HCT116 (cell line): ENCODE measurements at regions not wholly inside any gene's neighbourhood (a gene's known extent, or its start where the extent isn't known, plus 50 kb on each side); places are given as distances from the start of the nearest gene placed in this dataset.

Experiments used
- CTCF ChIP-seq, 3 experiments: fragments of 200-600 bp in 1 of 3; sonication (generic) in 1 of 3; IDR thresholded peaks in 2 of 3; conservative IDR thresholded peaks in 1 of 3; 2 replicates each; pipeline ENCODE4 v1.5.1; 2012 to 2017; ENCODE audit warnings: low read depth in 2 of 3, low read length in 2 of 3, antibody characterized with exemption in 1 of 3, borderline replicate concordance in 1 of 3, control low read depth in 1 of 3, mild to moderate bottlenecking in 1 of 3, mixed read lengths in 1 of 3, mixed run types in 1 of 3, moderate library complexity in 1 of 3; ENCODE audit not compliant: insufficient read depth in 1 of 3
- EZH2 ChIP-seq: fragments of 200-600 bp; sonication (generic); IDR thresholded peaks from 2 replicates; pipeline ENCODE4 v1.6.1; 2017; ENCODE audit warnings: antibody characterized with exemption, mixed run types
- EZH2phosphoT487 ChIP-seq: fragments of 200-600 bp; IDR thresholded peaks from 2 replicates; pipeline ENCODE4 v1.6.1; 2018; ENCODE audit warnings: antibody characterized with exemption, borderline replicate concordance
- FOSL1 ChIP-seq: IDR thresholded peaks from 2 replicates; pipeline ENCODE4 v1.6.1; 2012; ENCODE audit warnings: low read depth
- JUND ChIP-seq: IDR thresholded peaks from 2 replicates; pipeline ENCODE4 v1.6.1; 2012
- POLR2A ChIP-seq: IDR thresholded peaks from 2 replicates; pipeline ENCODE4 v1.7.0; 2011; ENCODE audit warnings: borderline replicate concordance; ENCODE audit not compliant: insufficient read depth, insufficient read length; ENCODE audit errors: extremely low read depth
- POLR2AphosphoS5 ChIP-seq: IDR thresholded peaks from 2 replicates; pipeline ENCODE4 v1.6.1; 2011; ENCODE audit warnings: mild to moderate bottlenecking, low read depth, low read length, moderate library complexity
- RAD21 ChIP-seq: IDR thresholded peaks from 2 replicates; pipeline ENCODE4 v1.6.1; 2012; ENCODE audit warnings: low read depth, mild to moderate bottlenecking
- SIN3A ChIP-seq: IDR thresholded peaks from 2 replicates; pipeline ENCODE4 v1.6.1; 2012; ENCODE audit warnings: low read depth
- SP1 ChIP-seq: IDR thresholded peaks from 2 replicates; pipeline ENCODE4 v1.6.1; 2012; ENCODE audit warnings: low read depth
- ZFX ChIP-seq: fragments of 450-650 bp; IDR thresholded peaks from 2 replicates; pipeline ENCODE4 v1.6.1; 2017
- TF ChIP-seq, protein P1 (sequence below): IDR thresholded peaks from 2 replicates; pipeline ENCODE4 v1.6.1; 2012; ENCODE audit warnings: low read depth
- TF ChIP-seq, protein P2 (sequence below): IDR thresholded peaks from 2 replicates; pipeline ENCODE4 v1.6.1; 2012

DNA sequence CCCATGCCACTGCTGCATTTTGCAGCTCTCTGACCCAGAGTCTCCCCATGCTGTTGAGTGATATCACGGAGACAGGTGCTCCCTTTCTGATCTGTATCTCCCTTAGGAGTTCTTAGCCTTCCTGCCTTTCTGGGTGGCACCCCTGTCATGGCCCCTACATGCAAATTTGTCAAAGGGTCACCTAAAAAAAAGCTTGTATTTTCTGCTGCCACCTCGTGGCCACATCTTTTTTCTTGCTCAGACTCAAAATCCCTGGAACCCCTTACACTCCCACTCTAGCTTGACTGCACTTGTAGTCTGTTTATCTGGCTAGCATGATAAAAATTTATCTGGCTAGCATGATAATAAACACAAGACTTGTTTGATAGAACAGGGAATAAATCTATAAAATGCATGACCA, 809.1 kb downstream of the SORCS1 start:
- TF ChIP-seq POLR2A (no peak), CTCF (IDR thresholded peaks at IDR 0.05 in 2 of 3, conservative IDR thresholded peaks at IDR 0.05 in 1 of 3; ENCODE audit: borderline replicate concordance in 1 of 3, insufficient read depth in 1 of 3, low read depth in 2 of 3, low read length in 2 of 3) (peak in 1 of 3 experiments; percentile 23; a peak in 1 of 6 replicates), POLR2AphosphoS5 (no peak), ZFX (no peak), EZH2phosphoT487 (no peak), SP1 (no peak), RAD21 (no peak), EZH2 (no peak), JUND (no peak), FOSL1 (no peak), SIN3A (no peak)
- TF ChIP-seq, protein P1, sequence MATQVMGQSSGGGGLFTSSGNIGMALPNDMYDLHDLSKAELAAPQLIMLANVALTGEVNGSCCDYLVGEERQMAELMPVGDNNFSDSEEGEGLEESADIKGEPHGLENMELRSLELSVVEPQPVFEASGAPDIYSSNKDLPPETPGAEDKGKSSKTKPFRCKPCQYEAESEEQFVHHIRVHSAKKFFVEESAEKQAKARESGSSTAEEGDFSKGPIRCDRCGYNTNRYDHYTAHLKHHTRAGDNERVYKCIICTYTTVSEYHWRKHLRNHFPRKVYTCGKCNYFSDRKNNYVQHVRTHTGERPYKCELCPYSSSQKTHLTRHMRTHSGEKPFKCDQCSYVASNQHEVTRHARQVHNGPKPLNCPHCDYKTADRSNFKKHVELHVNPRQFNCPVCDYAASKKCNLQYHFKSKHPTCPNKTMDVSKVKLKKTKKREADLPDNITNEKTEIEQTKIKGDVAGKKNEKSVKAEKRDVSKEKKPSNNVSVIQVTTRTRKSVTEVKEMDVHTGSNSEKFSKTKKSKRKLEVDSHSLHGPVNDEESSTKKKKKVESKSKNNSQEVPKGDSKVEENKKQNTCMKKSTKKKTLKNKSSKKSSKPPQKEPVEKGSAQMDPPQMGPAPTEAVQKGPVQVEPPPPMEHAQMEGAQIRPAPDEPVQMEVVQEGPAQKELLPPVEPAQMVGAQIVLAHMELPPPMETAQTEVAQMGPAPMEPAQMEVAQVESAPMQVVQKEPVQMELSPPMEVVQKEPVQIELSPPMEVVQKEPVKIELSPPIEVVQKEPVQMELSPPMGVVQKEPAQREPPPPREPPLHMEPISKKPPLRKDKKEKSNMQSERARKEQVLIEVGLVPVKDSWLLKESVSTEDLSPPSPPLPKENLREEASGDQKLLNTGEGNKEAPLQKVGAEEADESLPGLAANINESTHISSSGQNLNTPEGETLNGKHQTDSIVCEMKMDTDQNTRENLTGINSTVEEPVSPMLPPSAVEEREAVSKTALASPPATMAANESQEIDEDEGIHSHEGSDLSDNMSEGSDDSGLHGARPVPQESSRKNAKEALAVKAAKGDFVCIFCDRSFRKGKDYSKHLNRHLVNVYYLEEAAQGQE: no peak
- TF ChIP-seq, protein P2, sequence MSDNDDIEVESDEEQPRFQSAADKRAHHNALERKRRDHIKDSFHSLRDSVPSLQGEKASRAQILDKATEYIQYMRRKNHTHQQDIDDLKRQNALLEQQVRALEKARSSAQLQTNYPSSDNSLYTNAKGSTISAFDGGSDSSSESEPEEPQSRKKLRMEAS: no peak
